ENCODE measurements at regions not wholly inside any gene's neighbourhood (a gene's known extent, or its start where the extent isn't known, plus 50 kb on each side); places are given as distances from the start of the nearest gene placed in this dataset.

- no peaks in the 10 kb centered on the region for H4K20me1 ChIP-seq (ENCODE audit: control insufficient read depth, extremely low read depth, insufficient read depth, low read length)
- H3K4me2 ChIP-seq (ENCODE audit: extremely low read depth, insufficient read depth, low read length), result no peak overlapping the region
- H3K9me3 ChIP-seq (ENCODE audit: control insufficient read depth, insufficient read depth, low read depth, low read length), result no peaks in the 10 kb centered on the region
- H3K4me3 ChIP-seq (replicated peaks in 1 of 4; ENCODE audit: control extremely low read depth in 1 of 4, insufficient read depth in 1 of 4, low read depth in 3 of 4, low read length in 4 of 4), result no peak overlapping the region
- no peak overlapping the region for H3K9ac ChIP-seq (ENCODE audit: insufficient read depth, low read length)
- no peaks in the 10 kb centered on the region for H3K4me1 ChIP-seq (ENCODE audit: control insufficient read depth, extremely low read depth, insufficient read depth, low read length)
- TF ChIP-seq CTCF (conservative IDR thresholded peaks at IDR 0.05 in 1 of 2, IDR thresholded peaks at IDR 0.05 in 1 of 2; ENCODE audit: low read depth in 1 of 2, low read length in 2 of 2) (no peak), EZH2 (IDR thresholded peaks at IDR 0.05; ENCODE audit: low read length, missing control alignments) (no peak)
- peaks cover 3% of the 10 kb centered on the region for H3K27me3 ChIP-seq (ENCODE audit: control insufficient read depth, insufficient read depth, low read length)
- no peaks in the 10 kb centered on the region for H3K79me2 ChIP-seq (ENCODE audit: control insufficient read depth, insufficient read depth, low read length)
- H3K27ac ChIP-seq (ENCODE audit: insufficient read depth, low read length), result no peak overlapping the region
- DNase-seq (ENCODE audit: low read depth in 2 of 2), result no peak
- H3K36me3 ChIP-seq (ENCODE audit: control insufficient read depth, insufficient read depth, low read length), result no peaks in the 10 kb centered on the region
- H2AFZ ChIP-seq (ENCODE audit: low read length), result no peak overlapping the region
These were observed 565.5 kb downstream of the EBF1 start for GRCh38 chr5:158534203-158534602.

- no peak for DNase-seq (ENCODE audit: low read depth in 2 of 2)
- Histone ChIP-seq H3K9ac (ENCODE audit: insufficient read depth, low read length) (no peak overlapping the region), H4K20me1 (ENCODE audit: control insufficient read depth, extremely low read depth, insufficient read depth, low read length) (no peaks in the 10 kb centered on the region), H3K9me3 (ENCODE audit: control insufficient read depth, insufficient read depth, low read depth, low read length) (no peaks in the 10 kb centered on the region), H3K79me2 (ENCODE audit: control insufficient read depth, insufficient read depth, low read length) (no peaks in the 10 kb centered on the region), H2AFZ (ENCODE audit: low read length) (no peak overlapping the region), H3K4me1 (ENCODE audit: control insufficient read depth, extremely low read depth, insufficient read depth, low read length) (no peaks in the 10 kb centered on the region), H3K4me3 (replicated peaks in 1 of 4; ENCODE audit: control extremely low read depth in 1 of 4, insufficient read depth in 1 of 4, low read depth in 3 of 4, low read length in 4 of 4) (no peak overlapping the region), H3K36me3 (ENCODE audit: control insufficient read depth, insufficient read depth, low read length) (no peaks in the 10 kb centered on the region), H3K27me3 (ENCODE audit: control insufficient read depth, insufficient read depth, low read length) (peaks cover 3% of the 10 kb centered on the region), H3K4me2 (ENCODE audit: extremely low read depth, insufficient read depth, low read length) (no peak overlapping the region), H3K27ac (ENCODE audit: insufficient read depth, low read length) (no peak overlapping the region)
- TF ChIP-seq EZH2 (IDR thresholded peaks at IDR 0.05; ENCODE audit: low read length, missing control alignments) (no peak), CTCF (conservative IDR thresholded peaks at IDR 0.05 in 1 of 2, IDR thresholded peaks at IDR 0.05 in 1 of 2; ENCODE audit: low read depth in 1 of 2, low read length in 2 of 2) (no peak)
These were observed 567.0 kb downstream of the EBF1 start for GRCh38 chr5:158532739-158533138.

GRCh38 chr5:158531860-158532259 is 567.9 kb downstream of the EBF1 start:
- Histone ChIP-seq H3K4me3 (replicated peaks in 1 of 4; ENCODE audit: control extremely low read depth in 1 of 4, insufficient read depth in 1 of 4, low read depth in 3 of 4, low read length in 4 of 4) (no peak overlapping the region), H3K4me1 (ENCODE audit: control insufficient read depth, extremely low read depth, insufficient read depth, low read length) (no peaks in the 10 kb centered on the region), H3K9me3 (ENCODE audit: control insufficient read depth, insufficient read depth, low read depth, low read length) (no peaks in the 10 kb centered on the region), H4K20me1 (ENCODE audit: control insufficient read depth, extremely low read depth, insufficient read depth, low read length) (no peaks in the 10 kb centered on the region), H3K36me3 (ENCODE audit: control insufficient read depth, insufficient read depth, low read length) (no peaks in the 10 kb centered on the region), H3K9ac (ENCODE audit: insufficient read depth, low read length) (no peak overlapping the region), H3K27me3 (ENCODE audit: control insufficient read depth, insufficient read depth, low read length) (no peaks in the 10 kb centered on the region), H3K4me2 (ENCODE audit: extremely low read depth, insufficient read depth, low read length) (no peak overlapping the region), H3K79me2 (ENCODE audit: control insufficient read depth, insufficient read depth, low read length) (no peaks in the 10 kb centered on the region), H2AFZ (ENCODE audit: low read length) (no peak overlapping the region), H3K27ac (ENCODE audit: insufficient read depth, low read length) (no peak overlapping the region)
- TF ChIP-seq CTCF (conservative IDR thresholded peaks at IDR 0.05 in 1 of 2, IDR thresholded peaks at IDR 0.05 in 1 of 2; ENCODE audit: low read depth in 1 of 2, low read length in 2 of 2), result no peak
- no peak for DNase-seq (ENCODE audit: low read depth in 2 of 2)
